GM19438 (cell line): ENCODE measurements at regions not wholly inside any gene's neighbourhood (a gene's known extent, or its start where the extent isn't known, plus 50 kb on each side); places are given as distances from the start of the nearest gene placed in this dataset.
A peak's percentile ranks its signal among the peaks of the same experiment; 100 is the strongest.

ENCODE experiments used
- ATAC-seq: cut with Tn5 transposase; IDR thresholded peaks from one replicate; pipeline ENCODE4 v1.9.1; 2021; ENCODE audit warnings: low read depth; ENCODE audit not compliant: unreplicated experiment

- ATAC-seq, result no peak
Measured at GRCh38 chr1:9179463-9180110, 50.7 kb upstream of the GPR157 start.

GRCh38 chr1:9180111-9180819, 51.4 kb upstream of the GPR157 start:
- ATAC-seq, result no peak

- peak; percentile 46 for ATAC-seq
Measured at GRCh38 chr1:9181176-9181906, 52.4 kb upstream of the GPR157 start.

GRCh38 chr1:9181990-9182783, 52.4 kb upstream of the H6PD start:
- ATAC-seq, result no peak

GRCh38 chr1:9182784-9183257, 51.8 kb upstream of the H6PD start:
- ATAC-seq, result no peak

GRCh38 chr1:9183441-9183840, 51.1 kb upstream of the H6PD start:
- ATAC-seq, result no peak

- ATAC-seq, result no peak
Measured at GRCh38 chr1:9183898-9184297, 50.7 kb upstream of the H6PD start.

GRCh38 chr1:9184749-9185148, 49.8 kb upstream of the H6PD start:
- ATAC-seq, result no peak
